Ovary (tissue), 7 donors: ENCODE measurements at regions not wholly inside any gene's neighbourhood (a gene's known extent, or its start where the extent isn't known, plus 50 kb on each side); places are given as distances from the start of the nearest gene placed in this dataset.

Experiments used
- DNase-seq, 5 donors: peaks; one replicate each; pipeline ENCODE4 v3.0.0-alpha.2; 2019 to 2020
- H3K27ac ChIP-seq, 2 donors: fragments of 200-600 bp; one replicate each; pipeline versions ENCODE4 v1.5.1 to v1.8.0; 2019 to 2022
- H3K27me3 ChIP-seq: fragments of 200-600 bp; one replicate; pipeline ENCODE4 v1.8.0; 2022
- H3K36me3 ChIP-seq: fragments of 200-600 bp; sonication (generic); one replicate; pipeline ENCODE4 v1.5.1; 2019
- H3K4me1 ChIP-seq: one replicate; pipeline ENCODE4 v1.8.1; 2013; ENCODE audit warnings: mild to moderate bottlenecking, moderate library complexity; ENCODE audit not compliant: insufficient read depth
- H3K4me3 ChIP-seq: fragments of 200-600 bp; sonication (generic); one replicate; pipeline ENCODE4 v1.5.1; 2017
- H3K9me3 ChIP-seq, 2 donors: fragments of 200-600 bp in 1 of 2; sonication (generic) in 1 of 2; one replicate each; pipeline versions ENCODE4 v1.5.1 to v1.8.1; 2013 to 2019; ENCODE audit warnings: mild to moderate bottlenecking in 1 of 2, moderate library complexity in 1 of 2
- CTCF ChIP-seq, 3 donors: fragments of 450-650 bp in 2 of 3; fragments of 200-600 bp in 1 of 3; IDR thresholded peaks; one replicate each; pipeline versions ENCODE4 v1.5.1 to v1.8.0; 2016 to 2022; ENCODE audit warnings: antibody characterized with exemption in 3 of 3, mild to moderate bottlenecking in 1 of 3
- EP300 ChIP-seq: sonication (generic); formaldehyde crosslinking; IDR thresholded peaks from one replicate; pipeline ENCODE4 v1.6.1; 2017; ENCODE audit warnings: antibody characterized with exemption
- POLR2A ChIP-seq: fragments of 450-650 bp; IDR thresholded peaks from one replicate; pipeline ENCODE4 v1.6.1; 2017; ENCODE audit warnings: antibody characterized with exemption, mild to moderate bottlenecking, moderate library complexity
- WGBS, 3 donors: extraction: QIAGEN DNeasy Blood & Tissue Kit in 1 of 3; methylation state at CpG; one replicate each; pipeline versions ENCODE4 v1.1.5 to v1.1.7; 2013 to 2017; 5-methylcytosine and 5-hydroxymethylcytosine counted together
- intact Hi-C, 4 donors: fragments of 100-400 bp; cut with DNase I; formaldehyde crosslinking; loops; one replicate each; pipeline versions ENCODE4 v1.11.0 to v1.15.1; 2022 to 2023
- donor health status: DM: no; HTN: no; CAD: no; lungs with moderate emphysema.
- donor health status: DM: no; HTN: no; CAD: no.
- donor health status: Bipolar disorder and iron deficiency.
- donor health status: DM: no; HTN: no; CAD: no.
- donor health status: DM: yes; HTN: yes; CAD: no.

GRCh38 chr5:86330736-86331135 lies 287.0 kb upstream of the COX7C start:
- H3K4me3 ChIP-seq = no peak overlapping the region
- 91 to 97% (median 92%) methylated on average over 2 of the region's 2 CpGs for WGBS, 3 donors
- intact Hi-C loops = no loop called here
- no peaks in the 10 kb centered on the region for H3K9me3 ChIP-seq
- TF ChIP-seq CTCF (IDR thresholded peaks at IDR 0.05) = no peak
- TF ChIP-seq POLR2A = no peak
- no peak for TF ChIP-seq EP300
- no peak for DNase-seq
- H3K4me1 ChIP-seq = no peaks in the 10 kb centered on the region
- no peak overlapping the region for H3K27ac ChIP-seq
- H3K36me3 ChIP-seq = no peaks in the 10 kb centered on the region
- H3K27me3 ChIP-seq = no peaks in the 10 kb centered on the region

- Histone ChIP-seq H3K36me3 (no peaks in the 10 kb centered on the region), H3K27ac (no peak overlapping the region), H3K4me3 (no peak overlapping the region), H3K4me1 (no peaks in the 10 kb centered on the region), H3K27me3 (no peaks in the 10 kb centered on the region), H3K9me3 (no peaks in the 10 kb centered on the region)
- intact Hi-C loops = no loop called here
- no peak for DNase-seq
- no peak for TF ChIP-seq CTCF (IDR thresholded peaks at IDR 0.05)
- no peak for TF ChIP-seq POLR2A
- WGBS, 3 donors = 72 to 88% (median 86%) methylated on average over 1 of the region's 1 CpG
Measured at GRCh38 chr5:86332851-86333250, 284.9 kb upstream of the COX7C start.

GRCh38 chr5:86337667-86338460 lies 279.9 kb upstream of the COX7C start:
- intact Hi-C loops = no loop called here
- TF ChIP-seq EP300 = no peak
- TF ChIP-seq CTCF (IDR thresholded peaks at IDR 0.05) = no peak
- no peak for TF ChIP-seq POLR2A
- H3K36me3 ChIP-seq = no peaks in the 10 kb centered on the region
- DNase-seq = peak in 1 of 5 donors; percentile 10
- no peak overlapping the region for H3K4me3 ChIP-seq
- H3K9me3 ChIP-seq = no peaks in the 10 kb centered on the region
- no peaks in the 10 kb centered on the region for H3K4me1 ChIP-seq
- H3K27ac ChIP-seq = no peak overlapping the region
- 80 to 93% (median 90%) methylated on average over 10 of the region's 10 CpGs for WGBS, 3 donors
- H3K27me3 ChIP-seq = no peaks in the 10 kb centered on the region

- WGBS, 3 donors = 57 to 80% (median 79%) methylated on average over 2 of the region's 2 CpGs
- no peak for DNase-seq
- intact Hi-C loops = no loop called here
- no peak overlapping the region for H3K27ac ChIP-seq
- H3K4me3 ChIP-seq = no peak overlapping the region
- TF ChIP-seq POLR2A = no peak
- TF ChIP-seq EP300 = no peak
- TF ChIP-seq CTCF (IDR thresholded peaks at IDR 0.05) = no peak
- no peaks in the 10 kb centered on the region for H3K36me3 ChIP-seq
- no peaks in the 10 kb centered on the region for H3K27me3 ChIP-seq
- H3K9me3 ChIP-seq = no peaks in the 10 kb centered on the region
- H3K4me1 ChIP-seq = no peaks in the 10 kb centered on the region
Measured at GRCh38 chr5:86354664-86355063, 263.1 kb upstream of the COX7C start.
